ENCODE measurements at regions not wholly inside any gene's neighbourhood (a gene's known extent, or its start where the extent isn't known, plus 50 kb on each side); places are given as distances from the start of the nearest gene placed in this dataset.

- Histone ChIP-seq H3K27ac (no peak overlapping the region), H3K36me3 (no peaks in the 10 kb centered on the region), H3K27me3 (no peaks in the 10 kb centered on the region), H3K4me1 (no peaks in the 10 kb centered on the region), H3K4me3 (no peak overlapping the region), H3K9me3 (no peaks in the 10 kb centered on the region)
- no peak for TF ChIP-seq POLR2A (IDR thresholded peaks at IDR 0.05)
- no peak for TF ChIP-seq CTCF (IDR thresholded peaks at IDR 0.05)
- DNase-seq (ENCODE audit: extremely low spot score in 2 of 2) = no peak
- intact Hi-C loops (cut with DNase I) = loop anchor here (2.0 to 5.0 kb wide), 2 partner anchors 1657 to 1933 kb away; no protein-coding TSS in a partner anchor
Observed at GRCh38 chr6:20029979-20030378, 182.3 kb downstream of the MBOAT1 start.

GRCh38 chr6:20031342-20031741 lies 180.9 kb downstream of the MBOAT1 start:
- Histone ChIP-seq H3K27ac (no peak overlapping the region), H3K27me3 (no peaks in the 10 kb centered on the region), H3K36me3 (no peaks in the 10 kb centered on the region), H3K4me1 (no peaks in the 10 kb centered on the region), H3K9me3 (no peaks in the 10 kb centered on the region), H3K4me3 (no peak overlapping the region)
- intact Hi-C loops (cut with DNase I) = loop anchor here (5.0 kb wide), 1 partner anchor 1934 kb away; no protein-coding TSS in a partner anchor
- TF ChIP-seq POLR2AphosphoS5 (IDR thresholded peaks at IDR 0.05; ENCODE audit: insufficient read depth in 1 of 2, low read depth in 1 of 2) (no peak), POLR2A (IDR thresholded peaks at IDR 0.05) (no peak)
- no peak for DNase-seq (ENCODE audit: extremely low spot score in 2 of 2)

GRCh38 chr6:20033697-20034407 lies 178.4 kb downstream of the MBOAT1 start:
- no peak overlapping the region for H3K27ac ChIP-seq
- no peaks in the 10 kb centered on the region for H3K9me3 ChIP-seq
- H3K4me1 ChIP-seq = no peaks in the 10 kb centered on the region
- no peaks in the 10 kb centered on the region for H3K36me3 ChIP-seq
- DNase-seq (ENCODE audit: extremely low spot score in 2 of 2) = no peak
- no peaks in the 10 kb centered on the region for H3K27me3 ChIP-seq
- intact Hi-C loops (cut with DNase I) = loop anchor here (5.0 kb wide), 1 partner anchor 1937 kb away; no protein-coding TSS in a partner anchor
- H3K4me3 ChIP-seq = no peak overlapping the region
- TF ChIP-seq CTCF (IDR thresholded peaks at IDR 0.05) (no peak), POLR2AphosphoS5 (IDR thresholded peaks at IDR 0.05; ENCODE audit: insufficient read depth in 1 of 2, low read depth in 1 of 2) (no peak), POLR2A (IDR thresholded peaks at IDR 0.05) (no peak)

- no peaks in the 10 kb centered on the region for H3K36me3 ChIP-seq
- intact Hi-C loops (cut with DNase I) = loop anchor here (5.0 kb wide), 1 partner anchor 1937 kb away; no protein-coding TSS in a partner anchor
- no peak overlapping the region for H3K27ac ChIP-seq
- H3K9me3 ChIP-seq = no peaks in the 10 kb centered on the region
- DNase-seq (ENCODE audit: extremely low spot score in 2 of 2) = no peak
- H3K27me3 ChIP-seq = no peaks in the 10 kb centered on the region
- H3K4me1 ChIP-seq = no peaks in the 10 kb centered on the region
- no peak overlapping the region for H3K4me3 ChIP-seq
- no peak for TF ChIP-seq POLR2AphosphoS5 (IDR thresholded peaks at IDR 0.05; ENCODE audit: insufficient read depth in 1 of 2, low read depth in 1 of 2)
- no peak for TF ChIP-seq CTCF (IDR thresholded peaks at IDR 0.05)
- TF ChIP-seq POLR2A (IDR thresholded peaks at IDR 0.05) = no peak
Observed at GRCh38 chr6:20034408-20034769, 177.9 kb downstream of the MBOAT1 start.

GRCh38 chr6:20036141-20036677 lies 176.1 kb downstream of the MBOAT1 start:
- H3K4me3 ChIP-seq = no peak overlapping the region
- H3K4me1 ChIP-seq = no peaks in the 10 kb centered on the region
- H3K9me3 ChIP-seq = no peaks in the 10 kb centered on the region
- H3K27ac ChIP-seq = no peak overlapping the region
- DNase-seq (ENCODE audit: extremely low spot score in 2 of 2) = peak in 1 of 2 donors; percentile 7
- no peaks in the 10 kb centered on the region for H3K36me3 ChIP-seq
- no peak for TF ChIP-seq POLR2AphosphoS5 (IDR thresholded peaks at IDR 0.05; ENCODE audit: insufficient read depth in 1 of 2, low read depth in 1 of 2)
- no peak for TF ChIP-seq CTCF (IDR thresholded peaks at IDR 0.05)
- no peak for TF ChIP-seq POLR2A (IDR thresholded peaks at IDR 0.05)
- H3K27me3 ChIP-seq = no peaks in the 10 kb centered on the region
- intact Hi-C loops (cut with DNase I) = no loop called here
